ENCODE measurements at regions not wholly inside any gene's neighbourhood (a gene's known extent, or its start where the extent isn't known, plus 50 kb on each side); places are given as distances from the start of the nearest gene placed in this dataset.

DNA sequence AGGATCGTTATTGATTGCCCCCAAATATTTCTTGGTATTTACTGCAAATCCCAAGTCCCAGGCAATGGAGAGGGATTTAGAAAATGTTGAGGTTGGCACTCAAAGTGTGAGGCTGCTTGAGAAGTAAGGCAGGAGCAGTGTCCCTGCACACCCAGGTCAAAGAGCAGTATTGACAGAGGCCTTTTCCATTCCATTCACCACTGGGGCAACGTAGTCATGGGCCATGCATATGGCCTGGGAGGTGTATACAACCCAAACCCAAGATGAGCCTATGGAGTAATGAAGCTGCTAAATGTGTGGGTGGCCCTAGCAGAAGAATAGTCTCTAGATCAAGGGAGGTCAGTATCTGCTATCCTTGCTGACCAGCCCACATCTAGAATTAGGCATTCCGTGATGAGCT is 245.6 kb downstream of the FOXD2 start:
- no peak overlapping the region for H3K23ac ChIP-seq (ENCODE audit: insufficient read length, low read depth, low read length)
- H3K4me1 Mint-ChIP-seq = peaks cover 21 to 33% of the 10 kb centered on the region in 2 experiments
- no peak overlapping the region for H4K5ac ChIP-seq (ENCODE audit: insufficient read length, low read depth, low read length)
- H3K27ac Mint-ChIP-seq = no peak overlapping the region
- no peaks in the 10 kb centered on the region for H3K23me2 ChIP-seq (ENCODE audit: insufficient read length, low read depth, low read length, poor library complexity, severe bottlenecking)
- no peaks in the 10 kb centered on the region for H3K9me3 ChIP-seq (ENCODE audit: control insufficient read depth, low read depth, low read length)
- no peak for TF ChIP-seq CTCF (conservative IDR thresholded peaks at IDR 0.05)
- H3K27me3 Mint-ChIP-seq (ENCODE audit: low read depth) = peaks cover 17% of the 10 kb centered on the region
- no peak overlapping the region for H2AFZ ChIP-seq (ENCODE audit: low read length)
- H3K9me3 Mint-ChIP-seq = no peaks in the 10 kb centered on the region
- no peak overlapping the region for H3K4me3 Mint-ChIP-seq
- H2BK120ac ChIP-seq (ENCODE audit: low read depth, low read length, poor library complexity, severe bottlenecking) = no peak overlapping the region
- no peak overlapping the region for H2BK12ac ChIP-seq (ENCODE audit: insufficient read length, low read depth, low read length)
- no peak overlapping the region for H2BK20ac ChIP-seq (ENCODE audit: low read depth, low read length, poor library complexity, severe bottlenecking)
- H2BK15ac ChIP-seq (ENCODE audit: low read depth, low read length) = no peak overlapping the region
- peaks cover 4% of the 10 kb centered on the region; the same call in 1 of the 2 replicates for H3K4me1 ChIP-seq (ENCODE audit: insufficient read depth, low read length)
- no peak overlapping the region for H3K18ac ChIP-seq (ENCODE audit: insufficient read length, low read depth, low read length)
- no peaks in the 10 kb centered on the region; the same call in 1 of the 2 replicates for H3K27me3 ChIP-seq (ENCODE audit: insufficient read depth, low read length)
- no peak overlapping the region for H3K56ac ChIP-seq (ENCODE audit: insufficient read length, low read depth, low read length)
- DNase-seq = peak; percentile 0
- no peak overlapping the region for H4K8ac ChIP-seq (replicated peaks; ENCODE audit: insufficient read length, low read depth, low read length)
- no peaks in the 10 kb centered on the region for H3K79me2 ChIP-seq (ENCODE audit: insufficient read depth, low read length)
- no peak overlapping the region for H3K14ac ChIP-seq (ENCODE audit: insufficient read depth, low read length)
- no peak overlapping the region for H2AK5ac ChIP-seq (ENCODE audit: insufficient read length, low read length)
- H3K4me2 ChIP-seq (ENCODE audit: insufficient read depth, insufficient read length, low read length) = no peak overlapping the region
- no peak overlapping the region for H3K4ac ChIP-seq (ENCODE audit: low read depth, low read length)
- H2BK5ac ChIP-seq (ENCODE audit: insufficient read length, low read length) = no peak overlapping the region
- no peaks in the 10 kb centered on the region for H3K36me3 Mint-ChIP-seq (ENCODE audit: insufficient read depth in 1 of 3, low read depth in 3 of 3)
- H3T11ph ChIP-seq (ENCODE audit: low read length) = no peak overlapping the region
- no peaks in the 10 kb centered on the region for H3K79me1 ChIP-seq (ENCODE audit: insufficient read depth, low read depth, low read length, poor library complexity, severe bottlenecking)
- H4K20me1 ChIP-seq (ENCODE audit: control insufficient read depth, insufficient read depth, insufficient read length) = no peaks in the 10 kb centered on the region
- no peak overlapping the region for H3K9ac ChIP-seq (ENCODE audit: extremely low read depth, insufficient read length, low read length)
- no peak overlapping the region for H3K27ac ChIP-seq (ENCODE audit: insufficient read length, low read depth, low read length)
- H4K91ac ChIP-seq (ENCODE audit: insufficient read length, low read depth, low read length) = no peak overlapping the region
- WGBS (ENCODE audit: extremely low coverage, insufficient read length, low lambda C conversion rate) = no CpG with 5 or more reads among the region's 3 CpGs

All from H9 (cell line).